SK-N-SH (cell line): ENCODE measurements at regions not wholly inside any gene's neighbourhood (a gene's known extent, or its start where the extent isn't known, plus 50 kb on each side); places are given as distances from the start of the nearest gene placed in this dataset.
"Not testable (repeated sequence)": the region's sequence is repeated elsewhere in the genome, so short reads cannot be mapped to it uniquely, and the experiment has no call there.

Source experiments
- CTCF ChIA-PET: fragments of 300-600, 350-600 bp; formaldehyde crosslinking; extraction: SDS; loops from one replicate; lab custom pipeline; 2021; lab: Yijun Ruan, JAX
- POLR2A ChIA-PET: fragments of 350-600 bp; sonication (Branson Sonifier 250); formaldehyde crosslinking; extraction: SDS; loops from one replicate; lab custom pipeline; 2020; ENCODE audit warnings: antibody characterized with exemption, inconsistent platforms; lab: Yijun Ruan, JAX
- DNase-seq: peaks from one replicate; pipeline ENCODE4 v3.0.0; 2012
- H2AFZ ChIP-seq: fragments of 200-600 bp; sonication (generic); 2 replicates; pipeline ENCODE4 v1.8.1; 2016; ENCODE audit warnings: antibody characterized with exemption, mild to moderate bottlenecking, low read depth
- H3F3A ChIP-seq: fragments of 200-600 bp; sonication (generic); replicated peaks from 2 replicates; pipeline ENCODE3; 2016; ENCODE audit warnings: antibody characterized with exemption, mild to moderate bottlenecking; ENCODE audit not compliant: insufficient read depth
- H3K27ac ChIP-seq, 2 experiments: fragments of 200-500 bp in 1 of 2; fragments of 200-600 bp in 1 of 2; sonication (Bioruptor generic) in 1 of 2; sonication (generic), shearing (Covaris generic) in 1 of 2; 2 replicates each; pipeline versions ENCODE4 v1.5.1 to v1.6.1; 2014 to 2016; ENCODE audit warnings: low read depth in 2 of 2, inconsistent platforms in 1 of 2, low read length in 1 of 2, mild to moderate bottlenecking in 1 of 2, mixed read lengths in 1 of 2
- H3K27me3 ChIP-seq: fragments of 200-600 bp; sonication (generic), shearing (Covaris generic); 2 replicates; pipeline ENCODE4 v1.6.1; 2016; ENCODE audit warnings: mixed run types; ENCODE audit not compliant: insufficient read depth
- H3K36me3 ChIP-seq, 2 experiments: fragments of 200-500 bp in 1 of 2; fragments of 200-600 bp in 1 of 2; sonication (Bioruptor generic) in 1 of 2; sonication (generic) in 1 of 2; replicated peaks in 1 of 2; 2 replicates each; pipeline versions ENCODE3 to v1.5.1; 2014 to 2016; ENCODE audit warnings: low read length in 1 of 2, mild to moderate bottlenecking in 1 of 2; ENCODE audit not compliant: insufficient read depth in 2 of 2, control insufficient read depth in 1 of 2
- H3K4me1 ChIP-seq, 2 experiments: fragments of 200-500 bp in 1 of 2; fragments of 200-600 bp in 1 of 2; sonication (Bioruptor generic) in 1 of 2; sonication (generic), shearing (Covaris generic) in 1 of 2; 2 replicates each; pipeline versions ENCODE4 v1.5.1 to v1.6.1; 2014 to 2016; ENCODE audit warnings: low read depth in 1 of 2, low read length in 1 of 2, mixed run types in 1 of 2; ENCODE audit not compliant: insufficient read depth in 2 of 2, control insufficient read depth in 1 of 2
- H3K4me2 ChIP-seq: fragments of 200-600 bp; sonication (generic), shearing (Covaris generic); 2 replicates; pipeline ENCODE4 v1.6.1; 2017; ENCODE audit warnings: mixed run types
- H3K4me3 ChIP-seq, 2 experiments: fragments of 200-500 bp in 1 of 2; fragments of 200-600 bp in 1 of 2; sonication (Bioruptor generic) in 1 of 2; sonication (generic), shearing (Covaris generic) in 1 of 2; 2 replicates each; pipeline versions ENCODE4 v1.5.1 to v1.8.1; 2014 to 2016; ENCODE audit warnings: low read depth in 2 of 2, inconsistent platforms in 1 of 2, low read length in 1 of 2, mild to moderate bottlenecking in 1 of 2, mixed read lengths in 1 of 2, moderate library complexity in 1 of 2
- H3K79me2 ChIP-seq: fragments of 200-600 bp; sonication (generic); 2 replicates; pipeline ENCODE4 v1.8.1; 2017; ENCODE audit warnings: mild to moderate bottlenecking; ENCODE audit not compliant: insufficient read depth
- H3K9ac ChIP-seq: fragments of 200-600 bp; sonication (generic); 2 replicates; pipeline ENCODE4 v1.6.1; 2017; ENCODE audit warnings: mixed run types
- H3K9me2 ChIP-seq: fragments of 200-600 bp; sonication (generic); 2 replicates; pipeline ENCODE4 v1.6.1; 2017; ENCODE audit warnings: mixed run types
- H3K9me3 ChIP-seq: fragments of 200-600 bp; sonication (generic); 2 replicates; pipeline ENCODE4 v1.6.1; 2017; ENCODE audit warnings: mixed run types, mild to moderate bottlenecking, moderate library complexity
- H4K20me1 ChIP-seq: fragments of 200-600 bp; sonication (generic); 2 replicates; pipeline ENCODE4 v1.6.1; 2017; ENCODE audit warnings: mild to moderate bottlenecking, mixed run types; ENCODE audit not compliant: insufficient read depth
- FOSL2 ChIP-seq: IDR thresholded peaks from 2 replicates; pipeline ENCODE4 v1.4.0; 2012; ENCODE audit warnings: low read depth, mild to moderate bottlenecking, moderate library complexity, borderline replicate concordance
- JUND ChIP-seq: IDR thresholded peaks from 2 replicates; pipeline ENCODE4 v1.4.0; 2012
- RAD21 ChIP-seq: IDR thresholded peaks from 2 replicates; pipeline ENCODE4 v1.6.1; 2012; ENCODE audit warnings: mild to moderate bottlenecking, low read length
- RFX5 ChIP-seq: IDR thresholded peaks from 2 replicates; pipeline ENCODE4 v1.6.1; 2012; ENCODE audit warnings: mild to moderate bottlenecking, improper control_type of control experiment, low read length
- SIN3A ChIP-seq: IDR thresholded peaks from 2 replicates; pipeline ENCODE4 v1.6.1; 2012; ENCODE audit warnings: low read depth, mild to moderate bottlenecking, low read length, moderate library complexity, borderline replicate concordance
- TCF12 ChIP-seq: IDR thresholded peaks from 2 replicates; pipeline ENCODE4 v1.4.0; 2012
- YY1 ChIP-seq: IDR thresholded peaks from 2 replicates; pipeline ENCODE4 v1.4.0; 2012; ENCODE audit warnings: low read depth, mild to moderate bottlenecking
- WGBS: methylation state at CpG from one replicate; pipeline ENCODE4 v1.1.6; 2017; ENCODE audit warnings: low lambda C conversion rate; 5-methylcytosine and 5-hydroxymethylcytosine counted together
- TF ChIP-seq, protein P1 (sequence below): IDR thresholded peaks from 2 replicates; pipeline ENCODE4 v1.6.1; 2012; ENCODE audit warnings: mild to moderate bottlenecking, low read depth, low read length, moderate library complexity

DNA sequence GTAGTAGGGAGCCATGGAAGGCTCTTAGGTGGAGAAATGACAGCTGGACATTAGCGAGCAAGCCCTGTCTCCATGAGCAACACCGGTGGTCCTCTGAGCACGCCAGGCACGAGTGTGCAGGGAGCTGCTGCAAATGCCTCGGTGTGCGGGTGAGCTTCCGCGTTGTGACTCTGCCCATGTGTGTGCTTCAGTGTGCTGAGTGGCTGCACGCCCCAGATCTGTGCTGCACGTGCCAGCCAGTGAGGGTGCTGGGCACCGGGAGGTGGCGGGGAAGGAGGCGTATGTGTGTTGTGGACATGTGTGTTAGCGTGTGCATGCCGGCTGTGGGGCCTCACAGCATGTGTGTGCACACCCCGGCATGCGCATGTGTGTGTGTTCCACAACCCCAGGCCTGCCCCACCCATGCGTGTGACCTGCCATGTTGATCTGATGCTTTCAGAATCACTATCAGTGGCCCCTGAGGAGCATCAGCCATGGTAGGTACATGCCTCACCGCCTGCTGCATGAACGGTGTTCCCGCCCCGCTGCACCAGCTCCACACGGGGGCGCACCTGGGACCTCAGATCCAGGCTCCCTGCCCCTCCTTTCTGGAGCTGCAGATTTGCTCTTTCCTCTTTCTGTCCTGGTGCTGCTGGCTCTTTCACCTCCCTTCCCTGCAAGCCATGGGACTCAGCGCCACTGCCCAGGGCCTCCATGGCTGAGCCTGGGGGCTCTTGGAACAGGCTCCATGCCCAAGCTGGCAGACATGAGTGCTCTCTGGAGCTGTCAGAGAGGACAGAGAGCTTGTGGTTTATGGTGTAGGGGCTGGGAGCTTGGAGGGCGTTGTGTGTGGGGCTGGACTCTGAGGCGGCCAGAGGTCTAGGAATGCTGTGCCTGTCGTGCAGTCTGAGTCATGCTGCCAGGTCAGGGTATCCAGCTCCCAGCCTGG is 169.4 kb downstream of the TBC1D2B start:
- no peak for DNase-seq

DNA sequence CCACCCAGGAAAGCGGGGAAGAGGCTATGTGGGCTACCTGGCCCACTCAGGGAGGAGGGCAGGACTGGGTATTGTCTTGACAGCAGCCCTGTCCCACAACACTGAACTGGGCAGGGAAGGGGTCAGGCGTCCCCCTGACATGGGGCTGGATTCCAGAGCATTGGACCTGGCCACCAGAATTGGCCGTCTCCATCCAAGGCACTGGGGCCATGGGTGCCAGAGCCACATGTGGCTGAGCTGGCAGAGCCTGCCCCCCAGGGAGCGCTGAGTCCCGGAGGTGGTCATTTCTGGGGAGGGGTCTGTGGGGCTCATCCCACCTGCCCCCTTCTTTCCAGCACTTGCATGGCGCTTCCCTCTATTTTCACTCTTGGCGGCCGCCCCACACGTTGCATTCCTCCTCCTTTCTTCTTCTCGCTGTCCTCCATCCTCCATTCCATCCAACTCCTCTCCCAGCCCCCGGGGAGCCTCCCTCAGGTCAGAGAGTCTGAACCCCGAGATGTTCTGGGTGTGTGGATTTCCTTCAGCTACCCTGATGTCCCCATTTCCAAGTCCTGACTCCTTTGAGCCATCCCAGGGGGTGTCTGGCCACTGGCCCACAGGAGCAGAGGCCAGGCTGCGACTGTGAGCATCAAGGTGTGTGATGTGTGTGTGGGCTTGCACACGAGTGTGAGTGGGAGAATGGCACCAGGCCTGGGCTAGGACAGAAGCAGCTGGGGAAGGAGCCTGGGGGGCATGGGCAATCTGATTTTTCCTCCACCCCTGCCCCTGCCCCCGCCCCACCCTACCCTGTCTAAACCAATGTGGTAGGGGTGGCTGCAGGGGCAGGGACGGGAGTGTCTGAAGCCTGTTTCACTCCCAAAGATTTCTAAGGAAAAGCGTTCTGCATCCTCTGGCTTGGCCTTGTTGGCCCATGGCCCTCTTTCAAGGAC is 171.2 kb downstream of the TBC1D2B start:
- WGBS = 50% methylated on average over 13 of the region's 17 CpGs
- POLR2A ChIA-PET, H3K27ac ChIP-seq, H3K9ac ChIP-seq, CTCF ChIA-PET, DNase-seq, H3F3A ChIP-seq, H3K27me3 ChIP-seq, H3K4me2 ChIP-seq, H3K4me1 ChIP-seq, H3K9me2 ChIP-seq, H2AFZ ChIP-seq, H3K36me3 ChIP-seq, H3K79me2 ChIP-seq, H3K4me3 ChIP-seq, H3K9me3 ChIP-seq, H4K20me1 ChIP-seq: not testable (repeated sequence)

More for the DNA sequence above, 169.4 kb downstream of the TBC1D2B start:
- CTCF ChIA-PET = interaction anchor here (1.6 to 3.2 kb wide), 3 partner anchors 38 to 200 kb away, joined by 4 to 11 read pairs (median 6); no protein-coding TSS in a partner anchor
- WGBS = 75% methylated on average over 25 of the region's 28 CpGs
- Histone ChIP-seq H3K4me3 (no peak overlapping the region), H3K79me2 (no peaks in the 10 kb centered on the region), H3K9me2 (no peaks in the 10 kb centered on the region), H2AFZ (no peak overlapping the region), H3F3A (peaks cover 3% of the 10 kb centered on the region), H3K9ac (no peak overlapping the region), H3K27me3 (no peaks in the 10 kb centered on the region), H3K27ac (no peak overlapping the region), H3K9me3 (no peaks in the 10 kb centered on the region), H3K4me1 (peaks cover 0 to 2% of the 10 kb centered on the region in 2 experiments; a peak in 1 of 4 replicates), H3K36me3 (no peaks in the 10 kb centered on the region), H4K20me1 (no peaks in the 10 kb centered on the region), H3K4me2 (no peak overlapping the region)
- no peak for TF ChIP-seq SIN3A
- TF ChIP-seq FOSL2 = peak; percentile 54; the same call in 1 of the 2 replicates
- POLR2A ChIA-PET = no interaction called here

DNA sequence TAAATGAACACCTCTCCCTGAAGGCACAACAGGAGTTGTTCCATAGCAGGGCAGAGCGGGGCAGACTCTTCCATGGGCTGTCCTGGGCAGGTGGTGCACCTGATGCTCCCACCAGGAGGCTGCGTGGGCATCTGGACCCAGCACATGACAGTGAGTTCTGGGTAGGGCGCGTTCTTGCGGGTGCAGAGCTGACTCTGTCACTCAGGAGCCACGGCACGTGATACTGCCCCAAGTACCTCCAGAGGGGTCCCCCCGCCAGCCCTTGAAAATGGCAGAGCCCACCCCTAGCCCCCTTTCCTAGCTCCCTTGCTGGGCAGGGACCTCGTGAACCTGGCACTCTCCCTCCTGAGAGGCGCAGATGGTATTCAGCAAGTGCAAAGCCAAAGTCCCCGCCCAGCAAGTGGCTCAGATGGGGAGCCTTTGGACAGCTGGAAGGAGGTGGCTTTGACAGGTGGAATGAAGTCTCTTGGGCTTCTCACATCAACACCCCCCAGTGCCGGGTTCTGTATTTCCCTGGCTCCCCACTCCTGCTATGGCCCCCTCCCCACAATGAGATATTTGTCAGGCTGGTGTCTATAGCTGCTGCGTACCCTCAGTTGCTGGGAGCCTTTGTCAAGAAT is 172.1 kb downstream of the TBC1D2B start:
- Histone ChIP-seq H3K4me3 (no peak overlapping the region), H4K20me1 (no peaks in the 10 kb centered on the region), H3K27ac (no peak overlapping the region), H3K4me2 (no peak overlapping the region), H3K36me3 (no peaks in the 10 kb centered on the region), H3K4me1 (peaks cover 0 to 2% of the 10 kb centered on the region in 2 experiments; a peak in 1 of 4 replicates), H3K79me2 (no peaks in the 10 kb centered on the region), H3K9ac (no peak overlapping the region), H2AFZ (no peak overlapping the region), H3K9me3 (no peaks in the 10 kb centered on the region), H3K9me2 (no peaks in the 10 kb centered on the region), H3F3A (no peaks in the 10 kb centered on the region), H3K27me3 (no peaks in the 10 kb centered on the region)
- DNase-seq = no peak
- POLR2A ChIA-PET = no interaction called here
- CTCF ChIA-PET = interaction anchor here (1.1 to 1.7 kb wide), 4 partner anchors 35 to 290 kb away, joined by 3 to 4 read pairs (median 3); no protein-coding TSS in a partner anchor
- TF ChIP-seq JUND = no peak
- no peak for TF ChIP-seq RAD21
- TF ChIP-seq YY1 = no peak
- TF ChIP-seq, protein P1, sequence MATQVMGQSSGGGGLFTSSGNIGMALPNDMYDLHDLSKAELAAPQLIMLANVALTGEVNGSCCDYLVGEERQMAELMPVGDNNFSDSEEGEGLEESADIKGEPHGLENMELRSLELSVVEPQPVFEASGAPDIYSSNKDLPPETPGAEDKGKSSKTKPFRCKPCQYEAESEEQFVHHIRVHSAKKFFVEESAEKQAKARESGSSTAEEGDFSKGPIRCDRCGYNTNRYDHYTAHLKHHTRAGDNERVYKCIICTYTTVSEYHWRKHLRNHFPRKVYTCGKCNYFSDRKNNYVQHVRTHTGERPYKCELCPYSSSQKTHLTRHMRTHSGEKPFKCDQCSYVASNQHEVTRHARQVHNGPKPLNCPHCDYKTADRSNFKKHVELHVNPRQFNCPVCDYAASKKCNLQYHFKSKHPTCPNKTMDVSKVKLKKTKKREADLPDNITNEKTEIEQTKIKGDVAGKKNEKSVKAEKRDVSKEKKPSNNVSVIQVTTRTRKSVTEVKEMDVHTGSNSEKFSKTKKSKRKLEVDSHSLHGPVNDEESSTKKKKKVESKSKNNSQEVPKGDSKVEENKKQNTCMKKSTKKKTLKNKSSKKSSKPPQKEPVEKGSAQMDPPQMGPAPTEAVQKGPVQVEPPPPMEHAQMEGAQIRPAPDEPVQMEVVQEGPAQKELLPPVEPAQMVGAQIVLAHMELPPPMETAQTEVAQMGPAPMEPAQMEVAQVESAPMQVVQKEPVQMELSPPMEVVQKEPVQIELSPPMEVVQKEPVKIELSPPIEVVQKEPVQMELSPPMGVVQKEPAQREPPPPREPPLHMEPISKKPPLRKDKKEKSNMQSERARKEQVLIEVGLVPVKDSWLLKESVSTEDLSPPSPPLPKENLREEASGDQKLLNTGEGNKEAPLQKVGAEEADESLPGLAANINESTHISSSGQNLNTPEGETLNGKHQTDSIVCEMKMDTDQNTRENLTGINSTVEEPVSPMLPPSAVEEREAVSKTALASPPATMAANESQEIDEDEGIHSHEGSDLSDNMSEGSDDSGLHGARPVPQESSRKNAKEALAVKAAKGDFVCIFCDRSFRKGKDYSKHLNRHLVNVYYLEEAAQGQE = no peak
- TF ChIP-seq RFX5 = no peak
- no peak for TF ChIP-seq TCF12
- TF ChIP-seq SIN3A = no peak
- WGBS = 18% methylated on average over 3 of the region's 13 CpGs
